SK-N-SH (cell line): ENCODE measurements at regions not wholly inside any gene's neighbourhood (a gene's known extent, or its start where the extent isn't known, plus 50 kb on each side); places are given as distances from the start of the nearest gene placed in this dataset.

Experiments used
- CTCF ChIA-PET: fragments of 300-600, 350-600 bp; formaldehyde crosslinking; extraction: SDS; loops from one replicate; lab custom pipeline; 2021; lab: Yijun Ruan, JAX
- POLR2A ChIA-PET: fragments of 350-600 bp; sonication (Branson Sonifier 250); formaldehyde crosslinking; extraction: SDS; loops from one replicate; lab custom pipeline; 2020; ENCODE audit warnings: antibody characterized with exemption, inconsistent platforms; lab: Yijun Ruan, JAX
- DNase-seq: peaks from one replicate; pipeline ENCODE4 v3.0.0; 2012
- H2AFZ ChIP-seq: fragments of 200-600 bp; sonication (generic); 2 replicates; pipeline ENCODE4 v1.8.1; 2016; ENCODE audit warnings: antibody characterized with exemption, mild to moderate bottlenecking, low read depth
- H3F3A ChIP-seq: fragments of 200-600 bp; sonication (generic); replicated peaks from 2 replicates; pipeline ENCODE3; 2016; ENCODE audit warnings: antibody characterized with exemption, mild to moderate bottlenecking; ENCODE audit not compliant: insufficient read depth
- H3K27ac ChIP-seq, 2 experiments: fragments of 200-500 bp in 1 of 2; fragments of 200-600 bp in 1 of 2; sonication (Bioruptor generic) in 1 of 2; sonication (generic), shearing (Covaris generic) in 1 of 2; 2 replicates each; pipeline versions ENCODE4 v1.5.1 to v1.6.1; 2014 to 2016; ENCODE audit warnings: low read depth in 2 of 2, inconsistent platforms in 1 of 2, low read length in 1 of 2, mild to moderate bottlenecking in 1 of 2, mixed read lengths in 1 of 2
- H3K27me3 ChIP-seq: fragments of 200-600 bp; sonication (generic), shearing (Covaris generic); 2 replicates; pipeline ENCODE4 v1.6.1; 2016; ENCODE audit warnings: mixed run types; ENCODE audit not compliant: insufficient read depth
- H3K36me3 ChIP-seq, 2 experiments: fragments of 200-500 bp in 1 of 2; fragments of 200-600 bp in 1 of 2; sonication (Bioruptor generic) in 1 of 2; sonication (generic) in 1 of 2; replicated peaks in 1 of 2; 2 replicates each; pipeline versions ENCODE3 to v1.5.1; 2014 to 2016; ENCODE audit warnings: low read length in 1 of 2, mild to moderate bottlenecking in 1 of 2; ENCODE audit not compliant: insufficient read depth in 2 of 2, control insufficient read depth in 1 of 2
- H3K4me1 ChIP-seq, 2 experiments: fragments of 200-500 bp in 1 of 2; fragments of 200-600 bp in 1 of 2; sonication (Bioruptor generic) in 1 of 2; sonication (generic), shearing (Covaris generic) in 1 of 2; 2 replicates each; pipeline versions ENCODE4 v1.5.1 to v1.6.1; 2014 to 2016; ENCODE audit warnings: low read depth in 1 of 2, low read length in 1 of 2, mixed run types in 1 of 2; ENCODE audit not compliant: insufficient read depth in 2 of 2, control insufficient read depth in 1 of 2
- H3K4me2 ChIP-seq: fragments of 200-600 bp; sonication (generic), shearing (Covaris generic); 2 replicates; pipeline ENCODE4 v1.6.1; 2017; ENCODE audit warnings: mixed run types
- H3K4me3 ChIP-seq, 2 experiments: fragments of 200-500 bp in 1 of 2; fragments of 200-600 bp in 1 of 2; sonication (Bioruptor generic) in 1 of 2; sonication (generic), shearing (Covaris generic) in 1 of 2; 2 replicates each; pipeline versions ENCODE4 v1.5.1 to v1.8.1; 2014 to 2016; ENCODE audit warnings: low read depth in 2 of 2, inconsistent platforms in 1 of 2, low read length in 1 of 2, mild to moderate bottlenecking in 1 of 2, mixed read lengths in 1 of 2, moderate library complexity in 1 of 2
- H3K79me2 ChIP-seq: fragments of 200-600 bp; sonication (generic); 2 replicates; pipeline ENCODE4 v1.8.1; 2017; ENCODE audit warnings: mild to moderate bottlenecking; ENCODE audit not compliant: insufficient read depth
- H3K9ac ChIP-seq: fragments of 200-600 bp; sonication (generic); 2 replicates; pipeline ENCODE4 v1.6.1; 2017; ENCODE audit warnings: mixed run types
- H3K9me2 ChIP-seq: fragments of 200-600 bp; sonication (generic); 2 replicates; pipeline ENCODE4 v1.6.1; 2017; ENCODE audit warnings: mixed run types
- H3K9me3 ChIP-seq: fragments of 200-600 bp; sonication (generic); 2 replicates; pipeline ENCODE4 v1.6.1; 2017; ENCODE audit warnings: mixed run types, mild to moderate bottlenecking, moderate library complexity
- H4K20me1 ChIP-seq: fragments of 200-600 bp; sonication (generic); 2 replicates; pipeline ENCODE4 v1.6.1; 2017; ENCODE audit warnings: mild to moderate bottlenecking, mixed run types; ENCODE audit not compliant: insufficient read depth
- ELF1 ChIP-seq: IDR thresholded peaks from 2 replicates; pipeline ENCODE4 v1.4.0; 2012
- EP300 ChIP-seq, 2 experiments: IDR thresholded peaks; 2 replicates each; pipeline versions ENCODE4 v1.4.0 to v1.6.1; 2012; ENCODE audit warnings: borderline replicate concordance in 1 of 2, low read depth in 1 of 2, low read length in 1 of 2
- IRF3 ChIP-seq: fragments of 150-350 bp; IDR thresholded peaks from 2 replicates; pipeline ENCODE4 v1.6.1; 2016; ENCODE audit warnings: mild to moderate bottlenecking, low read depth, low read length
- MEF2A ChIP-seq: IDR thresholded peaks from 2 replicates; pipeline ENCODE4 v1.4.0; 2012; ENCODE audit warnings: low read depth, borderline replicate concordance
- MXI1 ChIP-seq: IDR thresholded peaks from 2 replicates; pipeline ENCODE4 v1.6.1; 2012; ENCODE audit warnings: mild to moderate bottlenecking, low read depth, low read length, improper control_type of control experiment
- NRF1 ChIP-seq: IDR thresholded peaks from 2 replicates; pipeline ENCODE4 v1.6.1; 2012; ENCODE audit warnings: low read depth, mild to moderate bottlenecking, low read length
- RAD21 ChIP-seq: IDR thresholded peaks from 2 replicates; pipeline ENCODE4 v1.6.1; 2012; ENCODE audit warnings: mild to moderate bottlenecking, low read length
- RCOR1 ChIP-seq: fragments of 150-350 bp; IDR thresholded peaks from 2 replicates; pipeline ENCODE4 v1.6.1; 2017; ENCODE audit warnings: antibody characterized with exemption, low read length
- TEAD4 ChIP-seq: IDR thresholded peaks from 2 replicates; pipeline ENCODE4 v1.4.0; 2012; ENCODE audit warnings: mild to moderate bottlenecking, borderline replicate concordance; ENCODE audit not compliant: insufficient read depth
- USF2 ChIP-seq: fragments of 150-350 bp; IDR thresholded peaks from 2 replicates; pipeline ENCODE4 v1.6.1; 2017; ENCODE audit warnings: antibody characterized with exemption, low read length, low read depth, borderline replicate concordance
- WGBS: methylation state at CpG from one replicate; pipeline ENCODE4 v1.1.6; 2017; ENCODE audit warnings: low lambda C conversion rate; 5-methylcytosine and 5-hydroxymethylcytosine counted together
- TF ChIP-seq, protein P1 (sequence below): fragments of 200-600 bp; sonication (generic); IDR thresholded peaks from 2 replicates; pipeline ENCODE4 v1.6.1; 2017; ENCODE audit warnings: antibody characterized with exemption, mild to moderate bottlenecking, moderate library complexity

DNA sequence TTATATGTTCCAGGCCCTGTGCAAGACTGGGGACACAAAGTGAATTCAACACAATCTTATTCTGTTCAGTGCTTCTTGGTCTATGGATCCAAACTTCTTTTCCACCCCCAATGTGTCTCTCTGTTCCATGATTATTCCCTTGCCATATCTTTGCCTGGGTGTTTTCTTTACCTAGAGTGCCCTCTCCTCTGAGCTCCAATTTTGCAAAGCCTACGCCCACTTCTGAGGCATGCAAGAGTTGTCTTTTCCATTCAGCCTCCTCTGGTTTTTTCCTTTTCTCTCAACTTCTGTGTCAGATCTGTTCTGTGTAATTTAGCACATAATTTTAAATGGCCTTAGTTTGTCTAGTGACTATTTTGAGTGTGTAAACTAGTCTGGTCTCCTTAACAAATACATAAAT lies 72.8 kb upstream of the PLCL2 start:
- 48% methylated on average over 1 of the region's 1 CpG for WGBS
- Histone ChIP-seq H3K9ac (no peak overlapping the region), H3K4me2 (no peak overlapping the region), H3K36me3 (no peaks in the 10 kb centered on the region), H3K27ac (no peak overlapping the region), H2AFZ (no peak overlapping the region), H3K9me3 (no peaks in the 10 kb centered on the region), H4K20me1 (no peaks in the 10 kb centered on the region), H3K27me3 (no peaks in the 10 kb centered on the region), H3K4me1 (no peaks in the 10 kb centered on the region), H3F3A (no peaks in the 10 kb centered on the region), H3K9me2 (no peaks in the 10 kb centered on the region), H3K4me3 (no peak overlapping the region), H3K79me2 (no peaks in the 10 kb centered on the region)
- TF ChIP-seq NRF1 (no peak), TEAD4 (no peak), EP300 (IDR thresholded peaks at IDR 0.05; ENCODE audit: borderline replicate concordance in 1 of 2, low read depth in 1 of 2, low read length in 1 of 2) (no peak), RAD21 (no peak), MEF2A (no peak), RCOR1 (no peak)
- no peak for DNase-seq
- ChIA-PET POLR2A (no interaction called here), CTCF (no interaction called here)

DNA sequence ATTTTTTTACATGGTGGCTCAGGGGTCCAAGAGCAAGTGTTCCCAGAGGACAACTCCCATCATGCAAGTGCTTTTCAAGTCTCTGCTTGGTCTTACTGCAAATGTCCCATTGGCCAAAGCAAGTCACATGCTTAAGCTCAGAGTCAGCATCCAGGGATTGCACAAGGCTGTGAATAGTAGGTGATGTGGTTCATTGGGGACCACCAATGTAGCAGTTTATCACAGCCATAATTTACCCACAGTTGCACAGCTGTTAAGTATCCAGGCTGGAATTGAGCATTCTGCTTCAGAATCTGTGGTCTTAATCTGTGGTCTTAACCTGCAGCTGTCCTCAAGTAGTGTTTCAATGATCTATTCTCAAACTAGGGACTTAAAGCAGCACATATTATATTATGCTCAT lies 71.4 kb upstream of the PLCL2 start:
- Histone ChIP-seq H3K27me3 (no peaks in the 10 kb centered on the region), H3K9ac (no peak overlapping the region), H3K27ac (no peak overlapping the region), H3K36me3 (no peaks in the 10 kb centered on the region), H3K9me3 (no peaks in the 10 kb centered on the region), H3F3A (no peaks in the 10 kb centered on the region), H2AFZ (no peak overlapping the region), H3K4me1 (no peaks in the 10 kb centered on the region), H4K20me1 (no peaks in the 10 kb centered on the region), H3K9me2 (no peaks in the 10 kb centered on the region), H3K79me2 (no peaks in the 10 kb centered on the region), H3K4me2 (no peak overlapping the region), H3K4me3 (no peak overlapping the region)
- CTCF ChIA-PET = no interaction called here
- TF ChIP-seq USF2 (no peak), NRF1 (no peak), IRF3 (no peak), MXI1 (no peak), ELF1 (no peak), RAD21 (no peak)
- TF ChIP-seq, protein P1, sequence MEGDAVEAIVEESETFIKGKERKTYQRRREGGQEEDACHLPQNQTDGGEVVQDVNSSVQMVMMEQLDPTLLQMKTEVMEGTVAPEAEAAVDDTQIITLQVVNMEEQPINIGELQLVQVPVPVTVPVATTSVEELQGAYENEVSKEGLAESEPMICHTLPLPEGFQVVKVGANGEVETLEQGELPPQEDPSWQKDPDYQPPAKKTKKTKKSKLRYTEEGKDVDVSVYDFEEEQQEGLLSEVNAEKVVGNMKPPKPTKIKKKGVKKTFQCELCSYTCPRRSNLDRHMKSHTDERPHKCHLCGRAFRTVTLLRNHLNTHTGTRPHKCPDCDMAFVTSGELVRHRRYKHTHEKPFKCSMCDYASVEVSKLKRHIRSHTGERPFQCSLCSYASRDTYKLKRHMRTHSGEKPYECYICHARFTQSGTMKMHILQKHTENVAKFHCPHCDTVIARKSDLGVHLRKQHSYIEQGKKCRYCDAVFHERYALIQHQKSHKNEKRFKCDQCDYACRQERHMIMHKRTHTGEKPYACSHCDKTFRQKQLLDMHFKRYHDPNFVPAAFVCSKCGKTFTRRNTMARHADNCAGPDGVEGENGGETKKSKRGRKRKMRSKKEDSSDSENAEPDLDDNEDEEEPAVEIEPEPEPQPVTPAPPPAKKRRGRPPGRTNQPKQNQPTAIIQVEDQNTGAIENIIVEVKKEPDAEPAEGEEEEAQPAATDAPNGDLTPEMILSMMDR = no peak
- POLR2A ChIA-PET = no interaction called here
- DNase-seq = no peak
